RPMI8226 (cell line): ENCODE measurements at regions not wholly inside any gene's neighbourhood (a gene's known extent, or its start where the extent isn't known, plus 50 kb on each side); places are given as distances from the start of the nearest gene placed in this dataset.
"Not testable (repeated sequence)": the region's sequence is repeated elsewhere in the genome, so short reads cannot be mapped to it uniquely, and the experiment has no call there.

Experiments used
- DNase-seq: peaks from one replicate; pipeline ENCODE4 v3.0.0-alpha.2; 2015

GRCh38 chr1:239098400-239099037 lies 287.8 kb upstream of the CHRM3 start:
- no peak for DNase-seq

- no peak for DNase-seq
These were observed 294.8 kb upstream of the CHRM3 start for GRCh38 chr1:239091537-239091936.

DNA sequence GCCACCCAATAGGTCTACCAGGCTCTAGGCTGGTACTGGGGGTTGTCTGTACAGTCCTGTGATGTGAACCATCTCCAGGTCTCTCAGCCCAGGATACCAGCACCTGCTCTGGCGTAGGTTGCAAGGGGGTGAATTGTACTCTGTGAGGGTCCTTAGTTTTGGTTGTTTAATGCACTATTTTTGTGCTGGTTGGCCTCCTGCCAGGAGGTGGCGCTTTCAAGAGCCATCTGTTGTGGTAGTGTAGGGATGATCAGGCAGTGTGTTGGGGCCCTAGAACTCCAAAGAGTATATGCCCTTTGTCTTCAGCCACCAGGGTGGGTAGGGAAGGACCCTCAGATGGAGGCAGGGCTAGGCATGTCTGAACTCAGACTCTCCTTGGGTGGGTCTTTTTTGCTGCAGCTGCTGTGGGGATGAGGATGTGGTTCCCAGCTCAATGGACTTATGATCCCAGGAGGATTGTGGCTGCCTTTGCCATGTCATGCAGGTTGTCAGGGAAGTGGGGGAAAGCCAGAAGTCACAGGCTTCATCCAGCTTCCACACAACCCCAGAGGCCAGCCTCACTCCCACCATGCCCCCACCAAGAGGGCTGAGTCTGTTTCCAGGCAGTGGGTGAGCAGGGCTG lies 301.8 kb upstream of the CHRM3 start:
- DNase-seq = no peak

GRCh38 chr1:239081947-239082346 lies 304.4 kb upstream of the CHRM3 start:
- DNase-seq = not testable (repeated sequence)

GRCh38 chr1:239067480-239067879 lies 318.9 kb upstream of the CHRM3 start:
- DNase-seq = no peak

- DNase-seq = no peak
These were observed 319.3 kb upstream of the CHRM3 start for GRCh38 chr1:239067058-239067457.

- DNase-seq = no peak
These were observed 324.6 kb upstream of the CHRM3 start for GRCh38 chr1:239061770-239062169.

DNA sequence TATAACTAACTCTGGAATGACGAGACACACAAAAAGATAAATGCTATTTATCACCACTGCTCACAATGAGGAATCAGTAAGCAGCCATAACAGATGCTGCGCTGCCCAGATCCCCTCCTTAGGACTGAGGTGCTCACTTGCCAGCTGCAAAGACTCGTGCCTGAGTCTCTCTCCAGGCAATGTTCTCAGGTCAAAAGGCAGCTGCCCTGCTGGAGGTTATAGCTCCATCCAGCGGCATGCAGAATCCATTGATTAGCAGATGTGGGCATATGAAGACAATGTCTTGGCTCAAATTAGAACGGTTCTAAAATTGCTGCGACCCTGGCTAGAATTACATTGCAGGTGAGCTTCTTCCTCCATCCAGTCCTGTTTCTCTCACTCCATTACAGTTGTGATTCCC lies 328.2 kb upstream of the CHRM3 start:
- peak; percentile 12 for DNase-seq

DNA sequence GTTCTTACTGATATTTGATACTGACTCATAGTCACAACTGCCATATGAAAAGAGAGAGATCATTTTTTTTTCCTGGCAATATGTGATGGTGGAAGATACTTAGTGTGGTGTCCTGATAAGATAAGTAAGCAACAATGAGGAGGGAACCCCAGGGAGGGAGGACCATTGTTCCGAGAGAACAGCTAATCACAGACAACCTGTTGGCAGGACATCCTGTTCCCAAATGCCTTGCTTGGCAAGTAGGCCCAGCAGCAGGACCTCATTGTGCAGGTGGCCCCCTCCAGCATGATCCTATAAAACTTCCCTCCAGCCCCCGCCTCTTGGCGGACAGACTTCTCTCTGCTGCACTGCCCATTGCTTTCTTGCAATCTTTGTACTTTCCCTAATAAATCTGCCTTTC lies 329.4 kb upstream of the CHRM3 start:
- DNase-seq = no peak

GRCh38 chr1:239053279-239053678 lies 333.1 kb upstream of the CHRM3 start:
- no peak for DNase-seq

DNA sequence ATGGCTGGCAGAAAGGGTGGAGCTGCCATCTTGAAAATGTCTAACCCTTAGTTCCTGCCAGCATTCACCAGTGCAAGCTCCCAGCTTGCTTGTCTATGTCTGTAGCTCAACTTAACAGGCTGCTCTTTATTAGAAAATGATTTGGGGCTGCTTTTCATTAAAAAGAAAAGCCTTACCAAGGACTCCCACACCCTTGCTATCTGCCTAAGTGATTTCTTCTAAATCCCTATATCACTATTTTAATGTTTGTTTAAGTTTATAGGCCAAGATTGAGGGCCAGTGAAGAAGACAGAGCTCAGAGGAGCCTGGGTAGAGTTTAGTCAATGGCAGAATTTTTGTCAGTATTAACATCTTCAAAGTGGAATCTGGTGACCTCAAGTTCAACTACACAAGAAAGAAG lies 336.8 kb upstream of the CHRM3 start:
- no peak for DNase-seq

GRCh38 chr1:239044829-239045228 lies 341.5 kb upstream of the CHRM3 start:
- DNase-seq = no peak

DNA sequence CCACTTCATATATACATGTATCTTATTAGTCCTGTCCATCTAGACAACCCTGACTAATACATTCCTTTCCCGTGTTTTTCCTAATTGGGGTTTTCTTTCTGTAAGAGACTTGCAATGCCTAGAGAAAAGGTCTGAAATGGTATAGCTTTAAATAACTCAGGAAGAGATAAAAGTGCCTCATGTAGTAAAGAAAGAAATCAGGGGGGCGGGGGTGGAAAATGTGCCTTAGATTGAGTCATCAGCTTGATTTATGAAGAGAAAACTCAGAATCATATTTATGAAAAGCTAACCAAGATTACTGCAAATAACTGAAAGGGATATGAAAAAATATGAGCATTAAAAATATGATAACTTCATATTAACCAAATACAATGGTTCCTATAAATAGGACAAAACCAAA lies 345.8 kb upstream of the CHRM3 start:
- no peak for DNase-seq

GRCh38 chr1:239031310-239031709 lies 355.1 kb upstream of the CHRM3 start:
- DNase-seq = no peak

GRCh38 chr1:239025997-239026694 lies 360.2 kb upstream of the CHRM3 start:
- DNase-seq = no peak

GRCh38 chr1:239025223-239025622 lies 361.1 kb upstream of the CHRM3 start:
- peak; percentile 81 for DNase-seq

GRCh38 chr1:239023732-239024360 lies 362.5 kb upstream of the CHRM3 start:
- no peak for DNase-seq

DNA sequence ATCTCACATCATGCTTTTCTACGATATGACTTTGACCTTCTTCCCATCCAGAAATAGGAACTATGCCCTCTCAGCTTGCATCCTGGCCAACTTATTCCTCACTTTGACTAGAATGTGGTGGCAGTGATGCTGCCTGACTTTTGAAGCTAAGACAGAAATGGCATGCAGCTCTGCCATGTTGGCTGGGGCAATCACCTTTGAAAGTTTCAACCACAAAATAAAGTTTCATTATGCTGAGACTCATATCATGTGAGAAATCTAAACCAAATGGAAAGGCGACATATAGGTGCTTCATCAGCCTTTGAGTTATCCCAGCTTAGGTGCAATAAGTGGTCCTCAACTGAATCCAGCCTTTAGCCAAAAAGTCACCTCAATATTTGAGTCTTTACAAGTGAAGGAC lies 370.0 kb upstream of the CHRM3 start:
- no peak for DNase-seq

DNA sequence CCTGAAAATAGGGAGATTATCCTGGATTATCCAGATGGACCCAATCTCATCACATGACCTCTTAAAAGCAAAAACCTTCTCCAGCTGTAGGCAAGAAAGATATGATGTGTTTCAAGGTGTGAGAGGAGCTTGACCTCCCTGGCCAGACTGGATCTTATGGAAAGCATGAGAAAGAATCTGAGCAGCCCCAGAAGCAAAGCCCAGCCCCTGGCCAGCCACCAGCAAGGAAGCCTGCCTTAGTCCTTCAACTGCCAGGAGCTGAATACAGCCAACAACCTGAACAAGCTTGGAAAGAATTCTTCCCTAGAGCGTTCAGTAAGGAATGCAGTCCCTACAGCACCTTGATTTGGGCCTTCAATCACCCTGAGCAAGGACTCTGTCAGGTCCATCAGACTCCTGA lies 375.0 kb upstream of the CHRM3 start:
- DNase-seq = no peak

DNA sequence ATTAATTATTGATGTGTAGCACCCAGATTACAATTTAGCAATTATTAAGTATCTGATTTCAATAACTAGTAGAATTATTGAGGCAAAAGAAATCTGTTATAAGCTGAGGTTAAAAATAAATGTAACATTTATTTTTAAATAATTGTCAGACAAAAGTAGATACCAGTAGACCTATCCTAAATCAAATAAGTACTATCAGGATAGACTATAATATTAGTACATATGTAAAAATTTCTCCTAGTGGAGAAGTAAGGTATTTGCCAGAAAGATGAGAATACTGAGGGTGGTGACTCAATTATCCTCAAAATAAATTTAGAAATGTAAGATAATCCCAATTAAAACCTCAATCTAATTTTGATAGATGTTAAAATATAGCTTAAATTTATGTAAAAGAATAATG lies 377.8 kb upstream of the CHRM3 start:
- DNase-seq = no peak

GRCh38 chr1:239006276-239006675 lies 380.1 kb upstream of the CHRM3 start:
- DNase-seq = no peak

- no peak for DNase-seq
These were observed 386.4 kb upstream of the CHRM3 start for GRCh38 chr1:238999944-239000343.

DNA sequence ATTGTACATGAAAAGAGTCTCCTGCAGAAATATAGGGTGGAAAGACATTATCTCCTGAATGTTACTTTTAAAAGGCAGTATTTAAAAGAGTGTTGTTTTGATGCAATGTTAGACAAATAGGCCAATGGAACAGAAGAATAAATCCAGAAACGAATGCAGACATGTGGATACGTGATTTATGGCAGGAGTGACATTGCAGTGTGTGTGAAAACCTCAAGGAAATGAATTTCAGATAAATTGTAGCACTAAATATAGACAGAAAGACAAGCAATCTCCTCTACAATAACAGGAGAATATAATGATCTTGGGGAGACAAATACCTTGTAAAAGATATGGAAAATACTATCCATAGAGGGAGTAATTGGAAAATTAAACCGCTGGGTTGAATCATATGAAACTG lies 387.8 kb upstream of the CHRM3 start:
- no peak for DNase-seq
